ENCODE measurements at regions not wholly inside any gene's neighbourhood (a gene's known extent, or its start where the extent isn't known, plus 50 kb on each side); places are given as distances from the start of the nearest gene placed in this dataset.
"Not testable (repeated sequence)": the region's sequence is repeated elsewhere in the genome, so short reads cannot be mapped to it uniquely, and the experiment has no call there.

GRCh38 chr12:42728770-42729534, 139.4 kb upstream of the PRICKLE1 start:
- Mint-ChIP-seq H3K27ac (ENCODE audit: low read depth, unreplicated experiment) (no peak overlapping the region), H3K27me3 (ENCODE audit: insufficient read depth, unreplicated experiment) (no peaks in the 10 kb centered on the region), H3K4me3 (ENCODE audit: unreplicated experiment) (no peak overlapping the region), H3K9me3 (ENCODE audit: unreplicated experiment) (no peaks in the 10 kb centered on the region), H3K36me3 (ENCODE audit: insufficient read depth, unreplicated experiment) (peaks cover 4% of the 10 kb centered on the region), H3K4me1 (ENCODE audit: insufficient read depth, unreplicated experiment) (peaks cover 19% of the 10 kb centered on the region)
- TF ChIP-seq CTCF (IDR thresholded peaks at IDR 0.05; ENCODE audit: unreplicated experiment): no peak
- CTCF ChIA-PET: interaction anchor here (0.7 kb wide), 2 partner anchors 58 to 610 kb away, joined by 3 read pairs; no protein-coding TSS in a partner anchor
- DNase-seq (ENCODE audit: unreplicated experiment): peak; percentile 35
- POLR2A ChIA-PET: interaction anchor here (0.6 to 1.1 kb wide), 3 partner anchors 31 to 95 kb away, joined by 3 read pairs; no protein-coding TSS in a partner anchor
- BruUV-seq (replicated peaks): no TSS peak
- intact Hi-C loops (cut with micrococcal nuclease): no loop called here

DNA sequence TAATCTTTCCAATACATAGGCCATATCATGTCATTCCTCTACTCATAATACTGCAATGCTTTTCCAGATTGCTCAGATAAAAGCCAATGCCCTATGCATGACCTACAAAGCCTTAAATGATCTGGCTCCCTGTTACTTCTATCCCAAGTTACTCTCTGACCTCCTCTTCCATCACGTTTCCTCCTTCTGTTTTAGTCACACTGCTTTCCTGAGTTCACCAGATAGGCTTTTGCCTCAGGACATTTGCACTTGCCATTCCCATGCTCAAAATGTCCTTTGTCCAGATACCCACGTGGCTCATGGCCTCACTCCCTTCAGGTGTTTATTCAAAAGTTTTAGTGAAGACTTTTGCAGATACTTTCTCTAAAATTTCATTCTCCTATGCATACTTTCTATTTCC, 138.7 kb upstream of the PRICKLE1 start:
- no peak for DNase-seq (ENCODE audit: unreplicated experiment)
- POLR2A ChIA-PET: interaction anchor here (1.0 kb wide), 1 partner anchor 31 kb away, joined by 3 read pairs; no protein-coding TSS in a partner anchor
- Mint-ChIP-seq H3K27ac (ENCODE audit: low read depth, unreplicated experiment) (no peak overlapping the region), H3K36me3 (ENCODE audit: insufficient read depth, unreplicated experiment) (peaks cover 4% of the 10 kb centered on the region), H3K4me3 (ENCODE audit: unreplicated experiment) (no peak overlapping the region), H3K27me3 (ENCODE audit: insufficient read depth, unreplicated experiment) (no peaks in the 10 kb centered on the region), H3K4me1 (ENCODE audit: insufficient read depth, unreplicated experiment) (peaks cover 19% of the 10 kb centered on the region), H3K9me3 (ENCODE audit: unreplicated experiment) (no peaks in the 10 kb centered on the region)
- intact Hi-C loops (cut with micrococcal nuclease): no loop called here
- CTCF ChIA-PET: interaction anchor here (0.5 to 0.6 kb wide), 3 partner anchors 19 to 177 kb away, joined by 3 to 4 read pairs (median 3); no protein-coding TSS in a partner anchor
- TF ChIP-seq CTCF (IDR thresholded peaks at IDR 0.05; ENCODE audit: unreplicated experiment): no peak
- no TSS peak for BruUV-seq (replicated peaks)

DNA sequence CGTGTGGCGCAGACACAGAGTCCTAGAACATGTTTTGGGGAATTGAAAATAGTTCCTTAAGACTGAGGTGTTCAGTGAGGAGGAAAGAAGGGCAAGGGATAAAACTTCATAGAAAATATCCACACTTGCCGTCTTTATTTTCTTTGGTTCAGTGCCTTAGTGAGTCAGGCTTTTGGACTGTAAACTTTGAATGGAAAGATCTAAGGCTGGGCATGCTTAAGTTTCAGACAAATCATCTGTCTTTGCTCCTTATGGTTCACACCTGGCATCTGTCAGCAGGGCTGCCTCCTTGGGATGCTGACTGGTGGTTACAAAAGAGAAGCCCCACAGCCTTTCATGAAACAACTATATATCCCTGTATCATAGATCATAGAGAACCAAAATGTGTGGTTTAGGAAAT, 136.3 kb upstream of the PRICKLE1 start:
- peaks cover 19% of the 10 kb centered on the region for H3K4me1 Mint-ChIP-seq (ENCODE audit: insufficient read depth, unreplicated experiment)
- TF ChIP-seq CTCF (IDR thresholded peaks at IDR 0.05; ENCODE audit: unreplicated experiment): no peak
- no TSS peak for BruUV-seq (replicated peaks)

GRCh38 chr12:42716491-42716891, 126.9 kb upstream of the PRICKLE1 start:
- POLR2A ChIA-PET: interaction anchor here (0.6 to 0.7 kb wide), 2 partner anchors 139 to 452 kb away, joined by 3 to 4 read pairs; no protein-coding TSS in a partner anchor
- DNase-seq (ENCODE audit: unreplicated experiment): no peak
- intact Hi-C loops (cut with micrococcal nuclease): no loop called here
- Mint-ChIP-seq H3K27me3 (ENCODE audit: insufficient read depth, unreplicated experiment) (no peaks in the 10 kb centered on the region), H3K9me3 (ENCODE audit: unreplicated experiment) (peaks cover 12% of the 10 kb centered on the region), H3K4me1 (ENCODE audit: insufficient read depth, unreplicated experiment) (no peaks in the 10 kb centered on the region), H3K27ac (ENCODE audit: low read depth, unreplicated experiment) (no peak overlapping the region), H3K36me3 (ENCODE audit: insufficient read depth, unreplicated experiment) (peaks cover 6% of the 10 kb centered on the region), H3K4me3 (ENCODE audit: unreplicated experiment) (no peak overlapping the region)
- no TSS peak for BruUV-seq (replicated peaks)
- CTCF ChIA-PET: no interaction called here
- no peak for TF ChIP-seq CTCF (IDR thresholded peaks at IDR 0.05; ENCODE audit: unreplicated experiment)

More for the DNA sequence above, 136.3 kb upstream of the PRICKLE1 start:
- intact Hi-C loops (cut with micrococcal nuclease): no loop called here
- Mint-ChIP-seq H3K36me3 (ENCODE audit: insufficient read depth, unreplicated experiment) (no peaks in the 10 kb centered on the region), H3K4me3 (ENCODE audit: unreplicated experiment) (no peak overlapping the region), H3K27ac (ENCODE audit: low read depth, unreplicated experiment) (peak overlapping the region; percentile 71), H3K9me3 (ENCODE audit: unreplicated experiment) (no peaks in the 10 kb centered on the region), H3K27me3 (ENCODE audit: insufficient read depth, unreplicated experiment) (no peaks in the 10 kb centered on the region)
- ChIA-PET POLR2A (interaction anchor here (1.0 kb wide), 1 partner anchor 28 kb away, joined by 3 read pairs; no protein-coding TSS in a partner anchor), CTCF (interaction anchor here (0.7 kb wide), 1 partner anchor 556 kb away, joined by 3 read pairs; no protein-coding TSS in a partner anchor)
- DNase-seq (ENCODE audit: unreplicated experiment): peak; percentile 72

DNA sequence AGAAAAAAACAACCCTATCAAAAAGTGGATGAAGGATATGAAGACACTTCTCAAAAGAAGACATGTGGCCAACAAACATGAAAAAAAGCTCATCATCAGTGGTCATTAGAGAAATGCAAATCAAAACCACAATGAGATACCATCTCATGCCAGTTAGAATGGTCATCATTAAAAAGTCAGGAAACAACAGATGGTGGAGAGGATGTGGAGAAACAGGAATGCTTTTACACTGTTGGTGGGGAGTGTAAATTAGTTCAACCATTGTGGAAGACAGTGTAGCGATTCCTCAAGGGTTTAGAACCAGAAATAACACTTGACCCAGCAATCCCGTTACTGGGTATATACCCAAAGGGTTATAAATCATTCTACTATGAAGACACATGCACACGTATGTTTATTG, 124.0 kb upstream of the PRICKLE1 start:
- BruUV-seq (replicated peaks); H3K4me3 Mint-ChIP-seq (ENCODE audit: unreplicated experiment); DNase-seq (ENCODE audit: unreplicated experiment); H3K4me1 Mint-ChIP-seq (ENCODE audit: insufficient read depth, unreplicated experiment); H3K27me3 Mint-ChIP-seq (ENCODE audit: insufficient read depth, unreplicated experiment); POLR2A ChIA-PET; H3K27ac Mint-ChIP-seq (ENCODE audit: low read depth, unreplicated experiment); intact Hi-C loops (cut with micrococcal nuclease): not testable (repeated sequence)
- Mint-ChIP-seq H3K36me3 (ENCODE audit: insufficient read depth, unreplicated experiment) (peaks cover 11% of the 10 kb centered on the region), H3K9me3 (ENCODE audit: unreplicated experiment) (peaks cover 17% of the 10 kb centered on the region)
- CTCF ChIA-PET: interaction anchor here (0.7 kb wide), 1 partner anchor 34 kb away, joined by 3 read pairs; no protein-coding TSS in a partner anchor

GRCh38 chr12:42708374-42708773, 118.8 kb upstream of the PRICKLE1 start:
- intact Hi-C loops (cut with micrococcal nuclease); H3K27me3 Mint-ChIP-seq (ENCODE audit: insufficient read depth, unreplicated experiment); POLR2A ChIA-PET; H3K4me3 Mint-ChIP-seq (ENCODE audit: unreplicated experiment); H3K9me3 Mint-ChIP-seq (ENCODE audit: unreplicated experiment); BruUV-seq (replicated peaks); H3K27ac Mint-ChIP-seq (ENCODE audit: low read depth, unreplicated experiment); DNase-seq (ENCODE audit: unreplicated experiment); H3K4me1 Mint-ChIP-seq (ENCODE audit: insufficient read depth, unreplicated experiment): not testable (repeated sequence)
- H3K36me3 Mint-ChIP-seq (ENCODE audit: insufficient read depth, unreplicated experiment): peaks cover 11% of the 10 kb centered on the region
- CTCF ChIA-PET: interaction anchor here (0.7 kb wide), 1 partner anchor 22 kb away, joined by 3 read pairs; no protein-coding TSS in a partner anchor
